H9 (cell line): ENCODE measurements at regions not wholly inside any gene's neighbourhood (a gene's known extent, or its start where the extent isn't known, plus 50 kb on each side); places are given as distances from the start of the nearest gene placed in this dataset.

Experiments used
- DNase-seq: peaks from one replicate; pipeline ENCODE4 v3.0.0-alpha.2; 2017
- H2AFZ ChIP-seq: one replicate; pipeline ENCODE4 v1.6.1; 2013; ENCODE audit warnings: mild to moderate bottlenecking, low read length, control low read depth, moderate library complexity
- H2AK5ac ChIP-seq: 2 replicates; pipeline ENCODE4 v1.6.1; 2013; ENCODE audit warnings: low read length, control low read depth, mixed read lengths; ENCODE audit not compliant: insufficient read length
- H2BK120ac ChIP-seq: one replicate; pipeline ENCODE4 v1.6.1; 2013; ENCODE audit warnings: low read depth, mild to moderate bottlenecking, low read length, control low read depth, inconsistent platforms; ENCODE audit not compliant: poor library complexity, severe bottlenecking
- H2BK12ac ChIP-seq: 2 replicates; pipeline ENCODE4 v1.6.1; 2013; ENCODE audit warnings: low read length, control low read depth, mixed read lengths, low read depth; ENCODE audit not compliant: insufficient read length
- H2BK15ac ChIP-seq: 2 replicates; pipeline ENCODE4 v1.6.1; 2013; ENCODE audit warnings: low read depth, low read length, control low read depth
- H2BK20ac ChIP-seq: one replicate; pipeline ENCODE4 v1.6.1; 2013; ENCODE audit warnings: low read depth, mild to moderate bottlenecking, low read length, control low read depth, inconsistent platforms; ENCODE audit not compliant: poor library complexity, severe bottlenecking
- H2BK5ac ChIP-seq: 2 replicates; pipeline ENCODE4 v1.6.1; 2013; ENCODE audit warnings: low read length, control low read depth, mixed read lengths; ENCODE audit not compliant: insufficient read length
- H3K14ac ChIP-seq: 2 replicates; pipeline ENCODE4 v1.6.1; 2013; ENCODE audit warnings: low read length, control low read depth; ENCODE audit not compliant: insufficient read depth
- H3K18ac ChIP-seq: 2 replicates; pipeline ENCODE4 v1.6.1; 2013; ENCODE audit warnings: low read depth, mild to moderate bottlenecking, mixed read lengths, low read length, control low read depth; ENCODE audit not compliant: insufficient read length
- H3K23ac ChIP-seq: 2 replicates; pipeline ENCODE4 v1.6.1; 2013; ENCODE audit warnings: low read length, control low read depth, mixed read lengths, low read depth; ENCODE audit not compliant: insufficient read length
- H3K23me2 ChIP-seq: 2 replicates; pipeline ENCODE4 v1.6.1; 2013; ENCODE audit warnings: low read depth, mild to moderate bottlenecking, mixed read lengths, low read length, control low read depth; ENCODE audit not compliant: insufficient read length, poor library complexity, severe bottlenecking
- H3K27ac ChIP-seq: 2 replicates; pipeline ENCODE4 v1.5.1; 2013; ENCODE audit warnings: low read length, control low read depth, mixed read lengths, low read depth; ENCODE audit not compliant: insufficient read length
- H3K27me3 ChIP-seq: 2 replicates; pipeline ENCODE4 v1.6.1; 2013; ENCODE audit warnings: low read length, control low read depth, inconsistent platforms; ENCODE audit not compliant: insufficient read depth
- H3K4ac ChIP-seq: 2 replicates; pipeline ENCODE4 v1.6.1; 2013; ENCODE audit warnings: low read depth, mild to moderate bottlenecking, control low read depth, inconsistent platforms, low read length, moderate library complexity
- H3K4me1 ChIP-seq: 2 replicates; pipeline ENCODE4 v1.6.1; 2013; ENCODE audit warnings: low read length, control low read depth, inconsistent platforms; ENCODE audit not compliant: insufficient read depth
- H3K4me2 ChIP-seq: 2 replicates; pipeline ENCODE4 v1.6.1; 2013; ENCODE audit warnings: low read length, control low read depth, mixed read lengths; ENCODE audit not compliant: insufficient read length, insufficient read depth
- H3K56ac ChIP-seq: 2 replicates; pipeline ENCODE4 v1.6.1; 2013; ENCODE audit warnings: low read depth, mild to moderate bottlenecking, mixed read lengths, low read length, control low read depth; ENCODE audit not compliant: insufficient read length
- H3K79me1 ChIP-seq: 2 replicates; pipeline ENCODE4 v1.6.1; 2013; ENCODE audit warnings: low read depth, mild to moderate bottlenecking, moderate library complexity, low read length, control low read depth, inconsistent platforms; ENCODE audit not compliant: insufficient read depth, poor library complexity, severe bottlenecking
- H3K79me2 ChIP-seq: 2 replicates; pipeline ENCODE4 v1.6.1; 2013; ENCODE audit warnings: low read length, control low read depth, inconsistent platforms; ENCODE audit not compliant: insufficient read depth
- H3K9ac ChIP-seq: 2 replicates; pipeline ENCODE4 v1.6.1; 2013; ENCODE audit warnings: low read length, control low read depth, mixed read lengths; ENCODE audit not compliant: insufficient read length; ENCODE audit errors: extremely low read depth
- H3K9me3 ChIP-seq: one replicate; pipeline ENCODE4 v1.6.1; 2013; ENCODE audit warnings: low read depth, low read length, inconsistent platforms; ENCODE audit not compliant: control insufficient read depth
- H3T11ph ChIP-seq: one replicate; pipeline ENCODE4 v1.6.1; 2013; ENCODE audit warnings: mild to moderate bottlenecking, low read length, control low read depth, inconsistent platforms
- H4K20me1 ChIP-seq: one replicate; pipeline ENCODE4 v1.6.1; 2013; ENCODE audit not compliant: control insufficient read depth, insufficient read length, insufficient read depth
- H4K5ac ChIP-seq: 2 replicates; pipeline ENCODE4 v1.6.1; 2013; ENCODE audit warnings: low read depth, mild to moderate bottlenecking, mixed read lengths, low read length, control low read depth; ENCODE audit not compliant: insufficient read length
- H4K8ac ChIP-seq: replicated peaks from 2 replicates; pipeline ENCODE4 v1.6.1; 2013; ENCODE audit warnings: low read length, control low read depth, mixed read lengths, low read depth; ENCODE audit not compliant: insufficient read length
- H4K91ac ChIP-seq: 2 replicates; pipeline ENCODE4 v1.6.1; 2013; ENCODE audit warnings: low read depth, mild to moderate bottlenecking, moderate library complexity, mixed read lengths, low read length, control low read depth; ENCODE audit not compliant: insufficient read length
- H3K27ac Mint-ChIP-seq, 3 experiments: 2 replicates in 2 of 3; 3 replicates in 1 of 3; pipeline ENCODE4 v1.8.0; 2020 to 2021; ENCODE audit warnings: mixed read lengths in 3 of 3, mild to moderate bottlenecking in 1 of 3, moderate library complexity in 1 of 3
- H3K27me3 Mint-ChIP-seq: 2 replicates; pipeline ENCODE4 v1.8.0; 2021; ENCODE audit warnings: low read depth, mild to moderate bottlenecking, moderate library complexity, mixed read lengths
- H3K36me3 Mint-ChIP-seq, 3 experiments: 2 replicates in 2 of 3; 3 replicates in 1 of 3; pipeline ENCODE4 v1.8.0; 2020 to 2021; ENCODE audit warnings: low read depth in 3 of 3, mixed read lengths in 3 of 3; ENCODE audit not compliant: insufficient read depth in 1 of 3
- H3K4me1 Mint-ChIP-seq, 2 experiments: 2 replicates each; pipeline ENCODE4 v1.8.0; 2020; ENCODE audit warnings: mixed read lengths in 2 of 2
- H3K4me3 Mint-ChIP-seq, 2 experiments: 2 replicates in 1 of 2; 3 replicates in 1 of 2; pipeline ENCODE4 v1.8.0; 2020 to 2021; ENCODE audit warnings: mild to moderate bottlenecking in 2 of 2, mixed read lengths in 2 of 2, moderate library complexity in 1 of 2
- H3K9me3 Mint-ChIP-seq, 2 experiments: 2 replicates in 1 of 2; 3 replicates in 1 of 2; pipeline ENCODE4 v1.8.0; 2020; ENCODE audit warnings: mild to moderate bottlenecking in 2 of 2, mixed read lengths in 2 of 2, moderate library complexity in 1 of 2
- CTCF ChIP-seq: fragments of 200-600 bp; sonication (generic); conservative IDR thresholded peaks from 3 replicates; pipeline ENCODE4 v1.8.0; 2021; ENCODE audit warnings: antibody characterized with exemption, mild to moderate bottlenecking
- WGBS: extraction: QIAGEN DNeasy Blood & Tissue Kit; methylation state at CpG from one replicate; pipeline ENCODE4 v1.1.7; 2013; ENCODE audit warnings: missing lambda C conversion rate, low lambda C conversion rate, mixed read lengths; ENCODE audit not compliant: insufficient read length; ENCODE audit errors: extremely low coverage; 5-methylcytosine and 5-hydroxymethylcytosine counted together

- H3K27ac Mint-ChIP-seq = no peak overlapping the region
- Histone ChIP-seq H3K23me2 (no peaks in the 10 kb centered on the region), H3K79me1 (no peaks in the 10 kb centered on the region), H3K14ac (no peak overlapping the region), H3K79me2 (no peaks in the 10 kb centered on the region), H2BK120ac (no peak overlapping the region), H2AK5ac (no peak overlapping the region), H3K23ac (no peak overlapping the region), H4K5ac (no peak overlapping the region), H3K56ac (no peak overlapping the region), H2BK15ac (no peak overlapping the region), H3K4me2 (no peak overlapping the region), H2BK5ac (no peak overlapping the region), H3K9ac (no peak overlapping the region), H4K20me1 (no peaks in the 10 kb centered on the region), H3T11ph (no peak overlapping the region), H3K18ac (no peak overlapping the region), H4K8ac (no peak overlapping the region), H3K4me1 (no peaks in the 10 kb centered on the region), H2BK20ac (no peak overlapping the region), H3K4ac (no peak overlapping the region), H4K91ac (no peak overlapping the region), H3K27ac (no peak overlapping the region), H2BK12ac (no peak overlapping the region), H3K9me3 (no peaks in the 10 kb centered on the region), H2AFZ (no peak overlapping the region), H3K27me3 (no peaks in the 10 kb centered on the region)
- no peaks in the 10 kb centered on the region; the same call in 1 of the 2 replicates for H3K27me3 Mint-ChIP-seq
- DNase-seq = no peak
- H3K36me3 Mint-ChIP-seq = peaks cover 3 to 18% (median 17%) of the 10 kb centered on the region in 3 experiments; a peak in 5 of 7 replicates
- H3K9me3 Mint-ChIP-seq = peaks cover 20 to 33% of the 10 kb centered on the region in 2 experiments
- no peak for TF ChIP-seq CTCF
- whole genome bisulfite sequencing = no CpG with 5 or more reads among the region's 1 CpG
- H3K4me1 Mint-ChIP-seq = peaks cover 6% of the 10 kb centered on the region in 2 experiments
- no peak overlapping the region for H3K4me3 Mint-ChIP-seq
These were observed 417.5 kb downstream of the RSL24D1 start for GRCh38 chr15:54779271-54779670.
